Neural progenitor cell (in vitro differentiated cells): ENCODE measurements at regions not wholly inside any gene's neighbourhood (a gene's known extent, or its start where the extent isn't known, plus 50 kb on each side); places are given as distances from the start of the nearest gene placed in this dataset.
"Not testable (repeated sequence)": the region's sequence is repeated elsewhere in the genome, so short reads cannot be mapped to it uniquely, and the experiment has no call there.

Experiments
- DNase-seq: peaks from one replicate; pipeline ENCODE4 v3.0.0-alpha.2; 2016; ENCODE audit warnings: low spot score
- H2AFZ ChIP-seq: fragments of 200-600 bp; sonication (generic); replicated peaks from 2 replicates; pipeline ENCODE4 v1.6.1; 2016; ENCODE audit warnings: antibody characterized with exemption
- H3F3A ChIP-seq: fragments of 200-600 bp; sonication (generic); 2 replicates; pipeline ENCODE4 v1.6.1; 2016; ENCODE audit warnings: antibody characterized with exemption, low read depth
- H3K27ac ChIP-seq: fragments of 200-600 bp; sonication (generic); 2 replicates; pipeline ENCODE4 v1.5.1; 2016; ENCODE audit warnings: mild to moderate bottlenecking
- H3K27me3 ChIP-seq: fragments of 200-600 bp; sonication (generic); 2 replicates; pipeline ENCODE4 v1.6.1; 2016; ENCODE audit warnings: mild to moderate bottlenecking, moderate library complexity
- H3K36me3 ChIP-seq: fragments of 200-600 bp; sonication (generic); 2 replicates; pipeline ENCODE4 v1.5.1; 2016
- H3K4me1 ChIP-seq: fragments of 200-600 bp; sonication (generic); 2 replicates; pipeline ENCODE4 v1.6.1; 2016; ENCODE audit warnings: mixed run types
- H3K4me2 ChIP-seq: fragments of 200-600 bp; sonication (generic); 2 replicates; pipeline ENCODE4 v1.6.1; 2016
- H3K4me3 ChIP-seq: fragments of 200-600 bp; sonication (generic); 2 replicates; pipeline ENCODE4 v1.5.1; 2016
- H3K79me2 ChIP-seq: fragments of 200-600 bp; sonication (generic); 2 replicates; pipeline ENCODE4 v1.6.1; 2016; ENCODE audit warnings: low read depth
- H3K9ac ChIP-seq: fragments of 200-600 bp; sonication (generic); 2 replicates; pipeline ENCODE4 v1.6.1; 2016
- H3K9me3 ChIP-seq: fragments of 200-600 bp; sonication (generic); 2 replicates; pipeline ENCODE4 v1.5.1; 2016; ENCODE audit warnings: low read depth
- H4K20me1 ChIP-seq: fragments of 200-600 bp; sonication (generic); 2 replicates; pipeline ENCODE4 v1.6.1; 2016; ENCODE audit warnings: low read depth
- H3K27ac Mint-ChIP-seq: 3 replicates; pipeline ENCODE4 v1.8.0; 2021; ENCODE audit warnings: mixed read lengths
- H3K27me3 Mint-ChIP-seq: 2 replicates; pipeline ENCODE4 v1.8.0; 2022; ENCODE audit warnings: low read depth, mild to moderate bottlenecking, inconsistent platforms, moderate library complexity, mixed read lengths; ENCODE audit not compliant: insufficient read depth
- H3K36me3 Mint-ChIP-seq: 3 replicates; pipeline ENCODE4 v1.8.0; 2021; ENCODE audit warnings: mixed read lengths
- H3K4me1 Mint-ChIP-seq: 3 replicates; pipeline ENCODE4 v1.8.0; 2021; ENCODE audit warnings: mixed read lengths
- H3K4me3 Mint-ChIP-seq: 3 replicates; pipeline ENCODE4 v1.8.0; 2021; ENCODE audit warnings: mild to moderate bottlenecking, moderate library complexity, mixed read lengths
- H3K9me3 Mint-ChIP-seq: 3 replicates; pipeline ENCODE4 v1.8.0; 2020; ENCODE audit warnings: mixed read lengths
- CTCF ChIP-seq: fragments of 200-600 bp; sonication (generic); IDR thresholded peaks from 2 replicates; pipeline ENCODE4 v1.5.1; 2017; ENCODE audit warnings: antibody characterized with exemption, mild to moderate bottlenecking
- EZH2 ChIP-seq: fragments of 200-600 bp; sonication (generic); IDR thresholded peaks from 2 replicates; pipeline ENCODE4 v1.6.1; 2017; ENCODE audit warnings: antibody characterized with exemption, mild to moderate bottlenecking, moderate library complexity
- EZH2phosphoT487 ChIP-seq: fragments of 200-600 bp; sonication (generic); IDR thresholded peaks from 2 replicates; pipeline ENCODE4 v1.6.1; 2017; ENCODE audit warnings: antibody characterized with exemption

- no peak overlapping the region for H3K27ac Mint-ChIP-seq
- no peak for DNase-seq
- no peaks in the 10 kb centered on the region for H3K36me3 Mint-ChIP-seq
- no peak for TF ChIP-seq CTCF
- TF ChIP-seq EZH2, result no peak
- no peak for TF ChIP-seq EZH2phosphoT487
- H3K79me2 ChIP-seq, result no peaks in the 10 kb centered on the region
- H3K9ac ChIP-seq, result no peak overlapping the region
- H3K4me3 Mint-ChIP-seq, result no peak overlapping the region
- no peaks in the 10 kb centered on the region for H3K36me3 ChIP-seq
- H3K4me3 ChIP-seq, result no peak overlapping the region
- peak overlapping the region; percentile 43 for H2AFZ ChIP-seq
- no peaks in the 10 kb centered on the region for H4K20me1 ChIP-seq
- H3K4me1 ChIP-seq, result peaks cover 27% of the 10 kb centered on the region
- H3F3A ChIP-seq, result no peaks in the 10 kb centered on the region
- H3K4me1 Mint-ChIP-seq, result peaks cover 11% of the 10 kb centered on the region
- H3K27ac ChIP-seq, result peak overlapping the region; percentile 23
- H3K27me3 ChIP-seq, result no peaks in the 10 kb centered on the region
- no peaks in the 10 kb centered on the region for H3K27me3 Mint-ChIP-seq
- H3K9me3 Mint-ChIP-seq, result no peaks in the 10 kb centered on the region
- peak overlapping the region; percentile 16 for H3K4me2 ChIP-seq
- no peaks in the 10 kb centered on the region for H3K9me3 ChIP-seq
These were observed 126.2 kb upstream of the CHD1 start for GRCh38 chr5:99054972-99055371.

- TF ChIP-seq EZH2 (no peak), EZH2phosphoT487 (no peak), CTCF (no peak)
- Histone ChIP-seq H3K79me2 (no peaks in the 10 kb centered on the region), H2AFZ (no peak overlapping the region), H3K9ac (no peak overlapping the region), H3K27me3 (no peaks in the 10 kb centered on the region), H3K36me3 (no peaks in the 10 kb centered on the region), H3K27ac (no peak overlapping the region), H4K20me1 (no peaks in the 10 kb centered on the region), H3K4me1 (no peaks in the 10 kb centered on the region), H3K9me3 (no peaks in the 10 kb centered on the region), H3K4me2 (no peak overlapping the region), H3K4me3 (no peak overlapping the region), H3F3A (no peaks in the 10 kb centered on the region)
- DNase-seq, result no peak
- H3K27ac Mint-ChIP-seq, result no peak overlapping the region
- H3K27me3 Mint-ChIP-seq, result no peaks in the 10 kb centered on the region
- H3K36me3 Mint-ChIP-seq, result no peaks in the 10 kb centered on the region
- peaks cover 13% of the 10 kb centered on the region for H3K9me3 Mint-ChIP-seq
- peaks cover 5% of the 10 kb centered on the region for H3K4me1 Mint-ChIP-seq
- no peak overlapping the region for H3K4me3 Mint-ChIP-seq
These were observed 117.1 kb upstream of the CHD1 start for GRCh38 chr5:99045871-99046270.

- not testable (repeated sequence) for H3K27ac Mint-ChIP-seq, H3K4me1 ChIP-seq, H3K36me3 Mint-ChIP-seq, H3K4me3 ChIP-seq, H3K27me3 Mint-ChIP-seq, H2AFZ ChIP-seq, H3K27me3 ChIP-seq, H4K20me1 ChIP-seq, H3K4me1 Mint-ChIP-seq, H3K9ac ChIP-seq, H3K27ac ChIP-seq, H3F3A ChIP-seq, H3K4me2 ChIP-seq, H3K4me3 Mint-ChIP-seq, H3K79me2 ChIP-seq, DNase-seq, H3K9me3 ChIP-seq, H3K36me3 ChIP-seq
- peaks cover 18% of the 10 kb centered on the region for H3K9me3 Mint-ChIP-seq
These were observed 114.5 kb upstream of the CHD1 start for GRCh38 chr5:99043257-99043656.

GRCh38 chr5:99037668-99038067, 108.9 kb upstream of the CHD1 start:
- H3K9me3 ChIP-seq, result no peaks in the 10 kb centered on the region
- Mint-ChIP-seq H3K9me3 (peaks cover 18% of the 10 kb centered on the region), H3K36me3 (no peaks in the 10 kb centered on the region), H3K27me3 (no peaks in the 10 kb centered on the region), H3K4me3 (no peak overlapping the region), H3K27ac (no peak overlapping the region), H3K4me1 (peaks cover 3% of the 10 kb centered on the region)
- no peaks in the 10 kb centered on the region for H3F3A ChIP-seq
- H4K20me1 ChIP-seq, result no peaks in the 10 kb centered on the region
- H3K36me3 ChIP-seq, result no peaks in the 10 kb centered on the region
- no peaks in the 10 kb centered on the region for H3K27me3 ChIP-seq
- no peak overlapping the region for H3K4me2 ChIP-seq
- no peak overlapping the region for H2AFZ ChIP-seq
- H3K79me2 ChIP-seq, result no peaks in the 10 kb centered on the region
- no peak overlapping the region for H3K27ac ChIP-seq
- DNase-seq, result no peak
- H3K4me1 ChIP-seq, result peaks cover 2% of the 10 kb centered on the region
- no peak overlapping the region for H3K4me3 ChIP-seq
- TF ChIP-seq CTCF, result no peak
- TF ChIP-seq EZH2, result no peak
- no peak for TF ChIP-seq EZH2phosphoT487
- no peak overlapping the region for H3K9ac ChIP-seq
